H1 (cell line): ENCODE measurements at regions not wholly inside any gene's neighbourhood (a gene's known extent, or its start where the extent isn't known, plus 50 kb on each side); places are given as distances from the start of the nearest gene placed in this dataset.

Source experiments
- CTCF ChIA-PET: fragments of 300-600 bp; sonication (Branson Sonifier 250); formaldehyde crosslinking; loops from one replicate; lab custom pipeline; 2021; ENCODE audit not compliant: partially characterized antibody; lab: Charles Lee
- POLR2A ChIA-PET: fragments of 300-600 bp; sonication (Branson Sonifier 250); formaldehyde crosslinking; loops from one replicate; lab custom pipeline; 2021; ENCODE audit warnings: inconsistent platforms; ENCODE audit not compliant: partially characterized antibody; lab: Charles Lee
- DNase-seq, 2 experiments: peaks; one replicate each; pipeline versions ENCODE4 v3.0.0 to v3.0.0-alpha.2; 2010 to 2022; ENCODE audit warnings: low spot score in 2 of 2, low read depth in 1 of 2, mixed read lengths in 1 of 2
- FAIRE-seq: peaks from 2 replicates; lab custom pipeline; 2011; peaks lifted over from hg19 to GRCh38; lab: Jason Lieb, UNC
- H2AFZ ChIP-seq: 2 replicates; pipeline ENCODE4 v1.8.1; 2012; ENCODE audit warnings: low read length, inconsistent platforms
- H2AK5ac ChIP-seq: 2 replicates; pipeline ENCODE4 v1.6.1; 2013; ENCODE audit warnings: low read depth, low read length
- H2BK120ac ChIP-seq: replicated peaks from 2 replicates; pipeline ENCODE3; 2013; ENCODE audit warnings: low read depth, low read length, inconsistent platforms
- H2BK12ac ChIP-seq: 2 replicates; pipeline ENCODE4 v1.6.1; 2013; ENCODE audit warnings: low read depth, low read length
- H2BK15ac ChIP-seq: 2 replicates; pipeline ENCODE4 v1.6.1; 2013; ENCODE audit warnings: low read length
- H2BK20ac ChIP-seq: 2 replicates; pipeline ENCODE4 v1.6.1; 2013; ENCODE audit warnings: low read length
- H2BK5ac ChIP-seq: 2 replicates; pipeline ENCODE4 v1.6.1; 2013; ENCODE audit warnings: low read depth, low read length
- H3K14ac ChIP-seq: 2 replicates; pipeline ENCODE4 v1.6.1; 2013; ENCODE audit warnings: inconsistent platforms; ENCODE audit not compliant: insufficient read length
- H3K18ac ChIP-seq: 2 replicates; pipeline ENCODE4 v1.6.1; 2013; ENCODE audit warnings: low read length; ENCODE audit errors: extremely low read depth
- H3K23ac ChIP-seq: 2 replicates; pipeline ENCODE4 v1.6.1; 2013; ENCODE audit warnings: inconsistent platforms; ENCODE audit not compliant: insufficient read length
- H3K23me2 ChIP-seq: 2 replicates; pipeline ENCODE4 v1.6.1; 2013; ENCODE audit warnings: low read depth, low read length
- H3K27ac ChIP-seq: 2 replicates; pipeline ENCODE4 v1.6.1; 2011; ENCODE audit warnings: low read depth, low read length, inconsistent platforms
- H3K27me3 ChIP-seq, 4 experiments: replicated peaks in 1 of 4; 1 replicate in 1 of 4; 2 replicates in 3 of 4; pipeline versions ENCODE4 v1.6.1 to v1.8.1; 2011 to 2013; ENCODE audit warnings: low read length in 3 of 4, mild to moderate bottlenecking in 3 of 4, inconsistent platforms in 2 of 4, mixed read lengths in 2 of 4, moderate library complexity in 1 of 4; ENCODE audit not compliant: control insufficient read depth in 3 of 4, insufficient read depth in 3 of 4; ENCODE audit errors: extremely low read depth in 1 of 4
- H3K36me3 ChIP-seq, 4 experiments: 2 replicates each; pipeline versions ENCODE4 v1.6.1 to v1.8.1; 2011 to 2013; ENCODE audit warnings: mild to moderate bottlenecking in 4 of 4, low read length in 3 of 4, moderate library complexity in 2 of 4, control low read depth in 1 of 4, inconsistent platforms in 1 of 4; ENCODE audit not compliant: insufficient read depth in 4 of 4, control insufficient read depth in 2 of 4
- H3K4ac ChIP-seq: replicated peaks from 2 replicates; pipeline ENCODE3; 2013; ENCODE audit warnings: low read length, low read depth, mixed read lengths, inconsistent platforms; ENCODE audit not compliant: insufficient read length
- H3K4me1 ChIP-seq, 4 experiments: replicated peaks in 1 of 4; 1 replicate in 1 of 4; 2 replicates in 3 of 4; pipeline versions ENCODE4 v1.6.1 to v1.8.1; 2011 to 2013; ENCODE audit warnings: low read length in 3 of 4, inconsistent platforms in 2 of 4, mixed read lengths in 1 of 4; ENCODE audit not compliant: insufficient read depth in 4 of 4, control insufficient read depth in 3 of 4
- H3K4me2 ChIP-seq, 2 experiments: 2 replicates each; pipeline versions ENCODE4 v1.6.1 to v1.8.1; 2011 to 2013; ENCODE audit warnings: low read depth in 2 of 2, low read length in 2 of 2, control low read depth in 1 of 2, inconsistent platforms in 1 of 2, mild to moderate bottlenecking in 1 of 2; ENCODE audit not compliant: insufficient read depth in 1 of 2
- H3K4me3 ChIP-seq, 4 experiments: fragments of 200-600, 300-600 bp in 1 of 4; sonication (generic), shearing (Covaris generic), sonication (Bioruptor Twin) in 1 of 4; 2 replicates each; pipeline versions ENCODE4 v1.5.1 to v1.8.1; 2011 to 2016; ENCODE audit warnings: low read length in 4 of 4, low read depth in 3 of 4, control low read depth in 2 of 4, inconsistent platforms in 2 of 4, mild to moderate bottlenecking in 2 of 4, mixed read lengths in 1 of 4, moderate library complexity in 1 of 4; ENCODE audit not compliant: insufficient read depth in 2 of 4; ENCODE audit errors: extremely low read depth in 1 of 4
- H3K56ac ChIP-seq: replicated peaks from 2 replicates; pipeline ENCODE3; 2013; ENCODE audit warnings: low read depth, mild to moderate bottlenecking, mixed read lengths, low read length, inconsistent platforms; ENCODE audit not compliant: insufficient read length
- H3K79me1 ChIP-seq: 2 replicates; pipeline ENCODE4 v1.6.1; 2013; ENCODE audit warnings: low read depth, low read length, control low read depth
- H3K79me2 ChIP-seq, 2 experiments: 2 replicates each; pipeline versions ENCODE4 v1.6.1 to v1.8.1; 2012 to 2013; ENCODE audit warnings: low read length in 2 of 2, mild to moderate bottlenecking in 2 of 2, inconsistent platforms in 1 of 2; ENCODE audit not compliant: insufficient read depth in 2 of 2, control insufficient read depth in 1 of 2
- H3K9ac ChIP-seq, 4 experiments: replicated peaks in 1 of 4; 1 replicate in 1 of 4; 2 replicates in 3 of 4; pipeline versions ENCODE4 v1.6.1 to v1.8.1; 2011 to 2013; ENCODE audit warnings: low read depth in 3 of 4, low read length in 3 of 4, control low read depth in 2 of 4, mild to moderate bottlenecking in 2 of 4, moderate library complexity in 2 of 4, inconsistent platforms in 1 of 4; ENCODE audit errors: extremely low read depth in 1 of 4
- H3K9me3 ChIP-seq, 2 experiments: 2 replicates each; pipeline versions ENCODE4 v1.6.1 to v1.8.1; 2012 to 2013; ENCODE audit warnings: mild to moderate bottlenecking in 2 of 2, moderate library complexity in 2 of 2, control low read depth in 1 of 2, inconsistent platforms in 1 of 2, low read depth in 1 of 2, low read length in 1 of 2, mixed read lengths in 1 of 2; ENCODE audit not compliant: insufficient read depth in 2 of 2
- H4K20me1 ChIP-seq, 2 experiments: replicated peaks in 1 of 2; 2 replicates each; pipeline versions ENCODE3 to v1.8.1; 2011 to 2013; ENCODE audit warnings: inconsistent platforms in 2 of 2, low read length in 2 of 2, mild to moderate bottlenecking in 1 of 2; ENCODE audit not compliant: insufficient read depth in 2 of 2, control insufficient read depth in 1 of 2
- H4K5ac ChIP-seq: 2 replicates; pipeline ENCODE4 v1.6.1; 2013; ENCODE audit warnings: low read length, low read depth, mixed read lengths, inconsistent platforms; ENCODE audit not compliant: insufficient read length
- H4K8ac ChIP-seq: 2 replicates; pipeline ENCODE4 v1.8.0; 2013; ENCODE audit warnings: mild to moderate bottlenecking, moderate library complexity, low read length, inconsistent platforms; ENCODE audit not compliant: insufficient read depth; ENCODE audit errors: extremely low read depth
- H4K91ac ChIP-seq: replicated peaks from 2 replicates; pipeline ENCODE3; 2013; ENCODE audit warnings: low read length, mixed read lengths, inconsistent platforms; ENCODE audit not compliant: insufficient read length
- CTBP2 ChIP-seq: IDR thresholded peaks from 2 replicates; pipeline ENCODE4 v1.7.0; 2011; ENCODE audit warnings: borderline replicate concordance, mild to moderate bottlenecking, moderate library complexity, mixed read lengths, low read length; ENCODE audit not compliant: insufficient read depth, insufficient read length
- JUN ChIP-seq: IDR thresholded peaks from 2 replicates; pipeline ENCODE4 v1.6.1; 2011; ENCODE audit warnings: low read depth, mild to moderate bottlenecking, improper control_type of control experiment, low read length
- TAF1 ChIP-seq: IDR thresholded peaks from 2 replicates; pipeline ENCODE4 v1.6.1; 2011; ENCODE audit warnings: mild to moderate bottlenecking, low read depth, low read length
- whole genome bisulfite sequencing, 2 experiments: shearing (Covaris generic) in 1 of 2; methylation state at CpG; one replicate each; pipeline versions ENCODE4 v1.1.6 to v1.1.7; 2013 to 2015; ENCODE audit warnings: low lambda C conversion rate in 2 of 2, mixed read lengths in 2 of 2, inconsistent platforms in 1 of 2, low coverage in 1 of 2, missing lambda C conversion rate in 1 of 2; ENCODE audit not compliant: insufficient replicate concordance in 2 of 2, insufficient coverage in 1 of 2, insufficient read length in 1 of 2; ENCODE audit errors: extremely low coverage in 1 of 2, missing lambda C conversion rate in 1 of 2; 5-methylcytosine and 5-hydroxymethylcytosine counted together

GRCh38 chr11:28480406-28480805, 372.2 kb downstream of the METTL15 start:
- POLR2A ChIA-PET, result no interaction called here
- no peak overlapping the region for H3K18ac ChIP-seq
- H3K4me1 ChIP-seq, result peaks cover 0 to 5% (median 0%) of the 10 kb centered on the region in 4 experiments; a peak in 1 of 7 replicates
- TF ChIP-seq JUN (no peak), CTBP2 (no peak), TAF1 (no peak)

More at GRCh38 chr11:28480406-28480805, 372.2 kb downstream of the METTL15 start:
- CTCF ChIA-PET, result interaction anchor here (1.0 kb wide), 1 partner anchor 22 kb away, joined by 3 read pairs; no protein-coding TSS in a partner anchor
- H2BK15ac ChIP-seq, result no peak overlapping the region
- H2BK12ac ChIP-seq, result no peak overlapping the region
- DNase-seq (no peak), FAIRE-seq (no peak)
- no peak overlapping the region for H3K56ac ChIP-seq
- H2AFZ ChIP-seq, result no peak overlapping the region
- WGBS, 2 experiments, result 89% methylated on average over 4 of the region's 4 CpGs; no CpG with 5 or more reads in 1 of the 2 experiments
- no peak overlapping the region for H2AK5ac ChIP-seq
- no peaks in the 10 kb centered on the region for H3K36me3 ChIP-seq
- H3K27me3 ChIP-seq, result no peaks in the 10 kb centered on the region
- H3K79me1 ChIP-seq, result no peaks in the 10 kb centered on the region
- no peak overlapping the region for H3K9ac ChIP-seq
- H4K20me1 ChIP-seq, result no peaks in the 10 kb centered on the region
- H2BK5ac ChIP-seq, result no peak overlapping the region
- no peak overlapping the region for H4K91ac ChIP-seq
- no peak overlapping the region for H2BK20ac ChIP-seq
- no peaks in the 10 kb centered on the region for H3K9me3 ChIP-seq
- H3K23me2 ChIP-seq, result no peaks in the 10 kb centered on the region; the same call in 1 of the 2 replicates
- H4K8ac ChIP-seq, result no peak overlapping the region
- no peak overlapping the region for H2BK120ac ChIP-seq
- no peak overlapping the region for H3K4ac ChIP-seq
- no peak overlapping the region for H3K23ac ChIP-seq
- no peak overlapping the region for H4K5ac ChIP-seq
- H3K4me2 ChIP-seq, result no peak overlapping the region
- H3K4me3 ChIP-seq, result no peak overlapping the region
- no peak overlapping the region for H3K14ac ChIP-seq
- H3K27ac ChIP-seq, result no peak overlapping the region
- H3K79me2 ChIP-seq, result no peaks in the 10 kb centered on the region
